ENCODE measurements at regions not wholly inside any gene's neighbourhood (a gene's known extent, or its start where the extent isn't known, plus 50 kb on each side); places are given as distances from the start of the nearest gene placed in this dataset.

DNA sequence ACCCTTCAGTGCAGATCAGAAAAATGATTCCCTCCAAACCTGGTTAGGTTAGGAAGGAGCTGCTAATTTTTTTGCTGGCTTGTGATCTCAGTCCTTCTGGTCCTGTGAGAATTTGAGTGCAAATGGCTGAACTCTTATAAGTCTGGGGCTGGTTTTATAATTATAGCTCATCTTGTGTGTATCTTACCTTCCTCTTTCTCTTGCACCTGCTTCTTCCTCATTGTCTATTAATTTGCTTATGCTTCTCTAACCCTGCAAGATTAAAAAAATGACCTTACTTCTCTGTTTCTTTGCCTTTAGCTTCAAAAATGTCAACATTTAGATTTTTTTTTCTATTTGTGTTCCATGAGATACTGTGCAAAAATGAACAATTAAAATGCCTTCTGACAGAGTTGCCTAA, 576.2 kb downstream of the DHX35 start:
- TF ChIP-seq CTCF (IDR thresholded peaks at IDR 0.05) (no peak), POLR2AphosphoS5 (IDR thresholded peaks at IDR 0.05) (no peak)
